Non-pigmented ciliary epithelial cell (primary cell): ENCODE measurements at regions not wholly inside any gene's neighbourhood (a gene's known extent, or its start where the extent isn't known, plus 50 kb on each side); places are given as distances from the start of the nearest gene placed in this dataset.
"Not testable (repeated sequence)": the region's sequence is repeated elsewhere in the genome, so short reads cannot be mapped to it uniquely, and the experiment has no call there.

Source experiments
- DNase-seq: peaks from one replicate; pipeline ENCODE4 v3.0.0-alpha.2; 2010; ENCODE audit warnings: low read depth

DNA sequence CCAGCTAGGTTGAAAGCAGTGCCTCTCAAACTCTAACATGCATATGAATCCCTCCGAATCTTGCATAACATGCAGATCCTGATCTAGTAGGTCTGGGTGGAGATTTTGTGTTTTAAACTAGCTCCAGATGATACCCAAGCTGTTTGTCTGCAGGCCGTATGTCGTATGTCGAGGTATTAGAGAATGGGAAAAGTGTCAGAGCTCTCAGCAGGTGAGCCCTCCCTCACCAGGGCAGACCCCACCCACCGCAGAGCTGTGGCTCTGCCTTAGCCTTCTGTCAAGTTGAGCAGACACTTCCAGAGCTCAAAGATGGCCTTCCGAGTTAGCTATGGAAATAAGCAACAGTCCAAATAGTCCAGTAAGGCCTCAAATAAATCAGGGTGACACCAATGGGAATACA, 83.2 kb upstream of the MAP3K1 start:
- DNase-seq, result no peak

DNA sequence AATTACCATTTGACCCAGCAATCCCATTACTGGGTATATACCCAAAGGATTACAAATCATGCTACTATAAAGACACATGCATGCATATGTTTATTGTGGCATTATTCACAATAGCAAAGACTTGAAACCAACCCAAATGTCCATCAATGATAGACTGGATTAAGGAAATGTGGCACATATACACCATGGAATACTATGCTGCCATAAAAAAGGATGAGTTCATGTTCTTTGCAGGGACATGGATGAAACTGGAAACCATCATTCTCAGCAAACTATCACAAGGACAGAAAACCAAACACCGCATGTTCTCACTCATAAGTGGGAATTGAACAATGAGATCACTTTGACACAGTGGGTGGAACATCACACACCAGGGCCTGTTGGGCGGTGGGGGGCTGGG, 83.9 kb upstream of the MAP3K1 start:
- DNase-seq, result not testable (repeated sequence)

DNA sequence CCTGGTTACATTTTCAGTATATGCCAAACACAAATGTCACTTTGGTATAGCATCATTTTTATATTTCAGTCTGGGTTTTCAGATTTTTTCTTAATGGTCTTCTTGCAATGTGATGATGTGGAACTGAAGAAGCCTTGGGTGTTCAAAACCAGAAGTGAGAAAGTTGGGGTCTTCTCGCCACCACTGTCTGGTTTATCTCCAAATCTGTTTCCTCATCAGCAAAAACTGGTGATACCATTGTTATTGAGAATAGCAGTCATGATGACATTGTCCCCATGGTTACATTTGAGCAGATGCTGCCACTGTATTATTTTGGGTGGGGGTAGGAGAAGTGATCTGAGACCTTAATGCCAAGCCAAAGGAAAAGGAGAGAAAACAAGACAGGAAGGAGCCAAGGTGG, 85.9 kb upstream of the MAP3K1 start:
- DNase-seq, result no peak

DNA sequence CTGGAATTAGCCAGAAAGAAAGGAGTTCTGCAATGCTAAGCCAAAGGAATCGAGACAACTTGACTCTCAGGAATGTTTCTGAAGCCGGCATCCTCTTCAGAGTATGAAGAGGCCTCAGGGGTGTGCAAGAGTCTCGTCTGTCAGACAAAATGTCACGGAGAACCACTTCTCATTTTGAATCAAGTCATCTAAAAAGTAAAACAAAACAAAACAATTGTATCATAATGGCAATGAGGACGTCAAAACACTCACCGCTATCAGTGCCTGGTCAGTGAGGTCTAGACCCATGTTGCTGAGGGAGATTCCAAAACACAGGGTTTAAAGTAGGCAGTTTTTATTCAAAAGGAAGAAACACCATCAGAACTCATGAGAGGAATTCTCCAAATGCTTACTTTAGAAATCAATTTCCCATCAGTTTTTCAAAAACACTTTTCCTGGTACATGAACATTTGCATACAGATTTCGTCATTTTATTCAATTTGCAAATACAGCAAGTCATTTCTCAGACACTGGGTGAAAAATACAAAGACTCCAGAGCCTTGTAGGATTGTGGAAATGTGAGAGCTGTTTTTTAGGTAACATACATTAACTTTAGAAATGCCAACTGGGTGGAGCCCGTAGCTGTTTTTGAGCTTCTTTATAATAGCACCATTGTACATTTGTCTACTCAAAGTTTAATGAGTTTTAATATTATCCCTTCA, 89.5 kb upstream of the MAP3K1 start:
- DNase-seq, result no peak

DNA sequence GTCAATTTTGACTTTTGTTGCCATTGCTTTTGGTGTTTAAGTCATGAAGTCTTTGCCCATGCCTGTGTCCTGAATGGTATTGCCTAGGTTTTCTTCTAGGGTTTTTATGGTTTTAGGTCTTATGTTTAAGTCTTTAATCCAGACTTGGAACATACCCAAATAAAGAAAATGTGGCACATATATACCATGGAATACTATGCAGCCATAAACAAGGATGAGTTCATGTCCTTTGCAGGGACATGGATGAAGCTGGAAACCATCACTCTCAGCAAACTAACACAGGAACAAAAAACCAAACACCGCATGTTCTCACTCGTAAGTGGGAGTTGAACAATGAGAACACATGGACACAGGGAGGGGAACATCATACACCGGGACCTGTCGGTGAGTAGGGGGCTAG, 90.5 kb upstream of the MAP3K1 start:
- not testable (repeated sequence) for DNase-seq

DNA sequence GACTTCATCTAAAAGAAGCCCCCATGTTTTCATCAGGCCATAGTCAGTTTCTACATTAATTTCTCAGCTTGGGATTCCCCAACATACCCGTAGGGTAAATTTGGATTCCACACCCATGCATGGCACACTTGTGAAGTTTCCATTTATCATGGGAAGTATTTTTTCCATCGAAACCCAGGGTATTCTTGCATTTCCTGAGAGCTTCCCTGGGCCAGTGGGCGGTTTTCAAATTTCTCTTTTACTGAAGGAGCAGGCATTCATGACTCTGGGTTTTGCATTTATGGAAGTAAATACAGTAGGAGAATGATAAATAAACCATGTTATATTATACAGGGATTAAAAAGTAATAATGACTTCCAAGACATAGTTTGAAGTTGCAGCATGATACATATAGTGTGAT, 93.0 kb upstream of the MAP3K1 start:
- no peak for DNase-seq

DNA sequence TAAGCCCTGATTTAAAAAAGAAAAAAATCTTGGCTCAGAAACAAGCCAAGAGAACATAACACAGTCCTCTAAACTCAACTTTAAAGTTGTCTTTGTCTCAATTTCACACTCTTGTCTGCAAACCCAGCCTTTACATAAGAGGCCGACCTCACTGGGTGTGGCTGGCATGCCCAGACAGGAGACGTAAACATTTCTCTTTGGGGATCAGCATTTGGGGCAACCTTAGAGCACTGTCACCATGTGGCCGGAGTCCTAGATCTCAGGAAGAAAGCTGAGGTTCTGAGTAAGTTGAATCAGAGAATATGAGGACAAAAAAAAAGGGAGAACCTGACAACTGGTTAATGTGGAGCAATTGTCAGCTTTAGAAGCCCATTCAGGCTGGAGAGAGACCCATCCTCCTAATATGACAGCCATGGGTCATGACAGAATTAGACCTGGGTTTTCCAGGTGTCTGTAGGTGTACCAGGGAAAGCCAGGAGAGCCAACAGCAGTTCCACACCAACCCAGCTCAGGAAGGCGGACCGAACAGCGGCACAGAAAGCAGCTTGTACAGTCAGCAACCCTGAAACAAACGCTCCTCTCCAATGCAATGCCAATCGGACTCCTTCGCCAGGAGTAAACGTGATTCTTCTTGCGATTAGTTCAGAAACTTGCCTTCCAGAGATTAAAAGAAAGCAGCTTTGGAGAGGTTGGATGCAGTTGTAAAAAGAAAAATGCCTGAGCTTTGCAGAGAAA, 97.9 kb upstream of the MAP3K1 start:
- DNase-seq, result no peak

DNA sequence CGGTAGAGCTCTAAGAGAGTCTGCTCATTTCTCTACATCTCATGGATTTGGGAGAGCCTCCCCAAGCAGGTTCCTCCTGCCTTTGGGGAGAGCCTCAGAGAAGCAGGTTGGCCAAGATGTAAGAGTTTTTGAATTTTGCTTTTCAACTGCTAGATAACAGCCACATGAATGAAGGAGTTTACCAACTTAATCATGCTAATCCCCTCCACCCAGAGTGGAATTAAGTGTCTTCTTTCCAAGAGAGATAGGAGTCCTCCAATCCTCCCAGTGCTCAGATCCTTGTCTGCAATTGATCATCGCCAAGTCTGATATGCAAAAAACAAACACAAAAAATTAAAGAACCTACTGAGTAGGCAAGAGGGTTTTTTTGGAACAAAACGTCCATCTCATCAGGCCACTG, 99.4 kb upstream of the MAP3K1 start:
- no peak for DNase-seq

DNA sequence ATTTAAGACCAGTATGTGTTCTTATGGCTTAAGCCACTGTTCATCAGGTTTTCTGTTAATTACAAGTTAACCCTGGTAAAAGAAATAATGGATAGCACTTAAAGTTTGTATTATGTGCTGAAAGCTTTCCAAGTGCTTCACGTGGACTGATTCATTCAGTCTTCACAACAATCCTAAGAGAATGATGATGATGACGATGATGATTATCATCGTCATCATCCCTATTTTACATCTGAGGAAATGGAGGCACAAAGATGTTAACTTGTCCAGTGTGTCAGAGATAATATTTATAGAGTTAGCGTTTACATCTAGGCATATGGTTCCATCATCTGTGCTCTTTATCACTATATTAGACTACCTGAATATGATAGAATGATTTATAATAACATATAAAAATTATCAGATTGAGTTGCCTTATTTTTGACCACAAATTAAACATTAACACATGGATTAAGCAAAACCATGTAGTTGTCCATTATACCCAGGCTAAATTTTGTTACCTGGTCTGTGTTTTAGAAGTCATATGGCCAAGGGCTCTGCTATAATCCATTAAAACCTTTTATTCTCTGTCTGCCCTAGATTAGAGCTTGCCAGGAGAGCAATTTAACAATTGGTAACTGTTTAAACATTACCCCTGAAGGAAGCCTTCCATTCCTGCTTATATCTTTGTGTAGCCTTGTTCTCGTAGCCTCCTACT, 102.3 kb upstream of the MAP3K1 start:
- DNase-seq, result no peak

DNA sequence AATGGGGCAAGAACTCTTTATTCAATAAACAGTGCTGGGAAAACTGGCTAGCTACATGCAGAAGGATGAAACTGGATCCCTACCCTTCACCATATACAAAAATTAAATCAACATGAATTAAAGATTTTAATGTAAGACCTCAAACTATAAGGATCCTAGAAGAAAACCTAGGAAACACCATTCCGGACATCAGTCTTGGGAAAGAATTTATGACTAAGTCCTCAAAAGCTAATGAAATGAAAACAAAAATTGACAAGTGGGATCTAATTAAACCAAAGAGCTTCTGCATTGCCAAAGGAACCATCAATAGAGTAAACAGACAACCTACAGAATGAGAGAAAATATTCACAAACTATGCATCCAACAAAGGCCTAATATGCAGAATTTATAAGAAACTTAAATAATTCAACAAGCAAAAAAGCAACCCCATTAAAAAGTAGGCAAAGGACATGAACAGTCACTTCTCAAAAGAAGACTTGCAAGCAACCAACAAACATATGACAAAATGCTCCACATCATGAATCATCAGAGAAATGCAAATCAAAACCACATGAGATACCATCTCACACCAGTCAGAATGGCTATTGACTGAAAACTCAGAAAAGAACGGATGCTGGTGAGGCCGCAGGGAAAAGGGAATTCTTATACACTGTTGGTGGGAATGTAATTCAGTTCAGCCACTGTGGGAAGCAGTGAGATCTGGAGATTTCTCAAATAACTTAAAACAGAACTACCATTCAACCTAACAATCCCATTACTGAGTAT, 104.3 kb upstream of the MAP3K1 start:
- peak; percentile 34 for DNase-seq

DNA sequence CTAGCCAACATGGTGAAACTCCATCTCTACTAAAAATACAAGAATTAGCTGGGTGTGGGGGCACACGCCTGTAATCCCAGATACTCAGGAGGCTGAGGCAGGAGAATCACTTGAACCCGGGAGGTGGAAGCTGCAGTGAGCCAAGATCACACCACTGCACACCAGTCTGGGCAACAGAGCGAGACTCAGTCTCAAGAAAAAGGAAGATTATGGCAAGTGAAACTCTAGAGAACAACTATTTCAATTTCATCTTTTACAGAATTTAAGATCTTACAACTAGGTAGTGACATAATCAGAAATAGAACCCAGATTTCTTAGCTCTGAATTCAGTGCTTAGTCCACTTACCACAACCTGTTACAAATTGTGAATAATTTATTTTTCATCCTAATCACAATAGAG, 108.8 kb upstream of the MAP3K1 start:
- DNase-seq, result no peak

DNA sequence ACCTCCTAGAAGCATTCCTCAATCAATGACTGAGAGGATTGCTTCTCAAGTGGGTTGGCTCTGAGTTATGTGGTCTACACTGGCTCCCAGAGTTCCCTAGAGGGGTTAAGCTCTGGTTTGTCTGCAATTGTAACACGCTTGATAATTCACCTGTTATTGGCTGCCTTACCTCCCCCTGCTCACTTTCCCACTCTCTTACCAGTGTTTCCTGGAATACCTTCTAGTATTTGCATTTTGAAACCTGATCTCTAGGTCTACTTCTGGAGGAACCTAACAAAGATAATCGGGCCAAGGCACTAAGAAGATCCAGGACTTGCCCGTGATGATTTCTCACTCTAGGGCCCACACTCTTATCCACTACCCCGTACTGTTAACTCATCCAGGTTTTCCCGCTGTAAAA, 110.1 kb upstream of the MAP3K1 start:
- no peak for DNase-seq

DNA sequence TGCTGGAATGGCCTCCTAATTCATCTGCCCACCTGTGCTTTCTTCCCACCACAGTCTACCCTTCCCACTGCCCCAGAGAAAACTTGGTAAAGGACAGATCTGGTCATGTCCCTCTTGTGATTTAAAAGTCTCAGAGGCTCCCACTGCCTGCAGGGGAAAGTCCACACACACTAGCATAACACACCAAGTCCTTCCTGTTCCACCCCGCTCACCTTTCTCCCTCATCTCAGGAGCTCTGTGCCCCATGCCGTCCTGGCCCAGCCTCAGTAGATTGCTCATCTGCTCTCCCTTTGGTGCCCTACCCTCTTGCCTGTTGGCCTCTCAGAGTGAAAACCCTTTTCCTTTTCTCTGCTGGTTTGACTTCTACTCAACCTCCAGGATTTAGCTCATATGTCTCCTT, 111.4 kb upstream of the MAP3K1 start:
- DNase-seq, result no peak

DNA sequence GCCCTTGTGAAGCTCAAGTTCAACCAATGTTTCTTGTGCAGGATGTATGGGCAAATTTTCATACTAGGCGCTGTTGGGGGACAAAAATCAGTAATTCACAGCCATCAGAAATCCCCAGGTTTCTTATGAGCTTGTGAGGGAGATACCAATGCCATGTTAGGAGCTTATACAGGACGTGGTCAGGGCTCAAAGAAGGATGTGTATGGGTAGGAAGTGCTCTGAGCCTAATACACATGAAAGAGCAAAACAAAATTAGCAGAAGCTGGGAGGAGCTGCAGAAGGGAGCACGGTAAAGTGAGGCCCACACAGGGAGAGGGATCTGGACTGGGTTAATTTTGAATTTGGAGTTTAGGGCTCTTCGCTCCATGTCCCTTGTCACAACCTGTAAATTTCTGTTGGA, 114.6 kb upstream of the MAP3K1 start:
- no peak for DNase-seq

DNA sequence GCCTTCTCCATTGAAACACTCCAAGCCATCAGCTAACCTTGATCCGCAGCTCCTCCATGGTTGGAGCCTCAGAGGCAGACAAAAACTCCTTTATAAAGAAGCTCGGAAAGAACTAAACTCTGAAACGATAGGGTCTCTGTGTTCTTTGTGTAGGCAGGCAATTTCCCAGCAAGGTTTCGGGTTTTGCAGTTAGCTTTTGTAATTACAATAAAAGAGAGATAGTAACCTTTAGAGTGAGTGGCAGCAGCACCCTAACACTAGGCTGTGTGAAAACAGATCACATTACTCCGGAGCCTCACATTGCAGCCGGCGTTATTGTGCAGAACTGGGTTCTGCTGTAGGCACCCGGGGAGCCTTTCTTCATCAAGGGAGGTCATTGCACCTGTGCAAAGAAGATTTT, 115.8 kb upstream of the MAP3K1 start:
- no peak for DNase-seq

DNA sequence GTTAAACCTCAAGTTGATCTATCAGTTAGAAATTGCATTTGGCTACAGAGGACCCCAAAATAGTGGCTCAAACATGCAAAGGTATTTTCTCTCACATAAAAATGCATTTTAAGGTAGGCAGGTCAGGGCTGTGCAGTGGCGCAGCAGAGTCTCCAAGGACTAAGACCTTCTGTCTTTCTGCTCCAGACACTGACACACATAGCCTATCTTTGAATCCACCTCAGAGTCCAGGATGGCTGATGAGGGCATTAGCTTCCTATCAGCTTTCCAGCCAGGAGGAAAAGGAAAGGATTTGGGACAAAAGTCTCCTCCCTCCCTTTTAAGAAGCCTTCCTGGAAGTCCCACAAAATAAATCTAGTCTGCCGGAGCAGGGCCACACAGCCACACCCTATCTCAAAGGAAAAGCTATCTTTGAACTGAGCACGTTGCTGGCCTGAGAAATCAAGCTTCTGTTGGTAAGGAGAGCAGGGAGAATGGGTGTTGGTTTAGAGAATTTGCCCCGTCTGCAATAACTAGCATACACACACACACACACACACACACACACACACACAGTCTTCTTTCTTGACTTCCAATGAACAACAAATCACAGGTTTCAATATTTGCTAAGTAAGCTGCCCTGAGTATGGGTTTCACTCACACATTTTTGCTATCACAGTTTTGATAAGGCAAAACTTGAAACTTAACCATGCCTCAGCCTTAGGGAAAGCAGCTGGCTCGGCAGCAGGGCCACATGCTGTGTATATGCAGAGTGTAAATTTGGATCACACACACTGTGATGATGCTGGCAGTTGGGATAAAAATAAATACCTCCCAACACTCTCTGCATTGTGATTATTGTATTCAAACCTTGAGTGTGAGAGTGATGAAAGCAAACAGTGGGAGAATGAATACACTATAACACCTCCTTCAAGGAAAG, 116.6 kb upstream of the MAP3K1 start:
- DNase-seq, result no peak

DNA sequence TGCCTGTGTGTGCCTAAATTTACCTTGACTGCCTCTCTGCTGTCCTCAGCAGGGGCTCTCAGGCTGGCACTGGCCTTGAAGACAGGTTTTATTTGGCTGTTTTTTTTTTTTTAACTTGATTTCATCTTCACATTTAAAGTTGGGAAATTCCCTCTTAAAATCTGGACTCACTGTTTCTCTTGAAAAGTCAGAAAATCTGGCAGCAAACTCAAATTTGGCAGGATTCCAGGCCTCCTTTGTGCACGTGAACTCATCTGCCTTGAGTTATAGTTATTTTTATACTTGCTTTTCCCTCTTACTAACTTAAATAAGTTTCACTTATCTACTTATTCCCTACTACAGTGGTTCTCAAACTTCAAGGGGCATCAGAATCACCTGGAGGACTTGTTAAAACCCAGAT, 118.4 kb upstream of the MAP3K1 start:
- no peak for DNase-seq

DNA sequence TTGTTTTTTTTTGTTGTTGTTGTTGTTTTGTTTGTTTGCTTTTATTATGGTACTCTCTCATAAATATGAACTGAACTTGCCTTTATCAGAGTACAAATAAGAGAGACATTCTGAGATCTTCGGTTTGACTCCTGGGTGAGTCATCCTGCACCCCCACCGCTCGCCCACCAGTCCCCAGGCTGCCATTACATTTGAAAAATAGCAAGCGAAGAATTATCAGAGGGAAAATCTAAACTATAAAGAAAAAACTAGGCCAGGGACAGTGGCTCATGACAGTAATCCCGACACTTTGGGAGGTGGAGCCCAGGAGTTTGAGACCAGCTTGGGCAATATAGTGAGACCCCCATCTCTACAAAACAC, 122.1 kb upstream of the MAP3K1 start:
- DNase-seq, result no peak

DNA sequence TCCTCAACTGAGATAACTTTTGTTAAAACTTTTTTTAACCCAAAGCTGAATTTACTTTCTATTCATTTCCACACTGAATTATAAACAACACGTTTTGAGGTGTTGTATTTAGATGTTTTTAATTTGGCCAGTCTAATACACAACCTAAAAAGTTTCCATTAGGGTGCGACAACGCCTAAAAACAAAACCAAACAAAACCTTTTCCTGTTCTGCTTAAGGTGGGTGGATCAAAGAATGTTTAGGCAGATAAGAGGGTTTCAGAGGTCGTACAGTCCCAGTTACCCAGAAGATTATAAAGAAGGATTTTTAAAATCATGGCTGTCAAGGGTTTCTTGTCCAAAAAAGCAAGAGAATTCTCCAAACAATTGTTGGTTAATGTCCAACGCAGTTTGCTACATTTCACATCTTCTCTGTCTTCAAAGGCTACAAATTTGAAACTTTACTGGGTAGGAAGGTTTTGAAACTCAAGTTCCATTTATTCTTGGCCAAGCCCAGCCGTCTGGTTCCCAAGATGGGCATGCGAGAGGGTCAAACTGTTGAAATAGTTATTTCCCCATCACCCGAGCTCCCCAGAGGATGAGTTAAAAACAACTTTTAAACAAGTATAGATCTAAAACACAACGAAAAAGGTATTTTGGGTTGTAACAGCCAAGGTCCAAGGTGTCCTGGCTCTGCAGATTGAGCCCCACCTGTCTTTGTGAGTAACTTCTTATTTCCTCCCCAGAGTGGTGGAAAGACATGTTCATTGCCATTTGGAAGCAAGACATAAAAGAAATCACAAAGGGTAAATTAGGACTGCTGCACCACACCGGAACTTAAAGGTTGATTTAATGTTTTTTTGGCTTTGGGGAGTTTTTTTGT, 122.8 kb upstream of the MAP3K1 start:
- DNase-seq, result no peak

DNA sequence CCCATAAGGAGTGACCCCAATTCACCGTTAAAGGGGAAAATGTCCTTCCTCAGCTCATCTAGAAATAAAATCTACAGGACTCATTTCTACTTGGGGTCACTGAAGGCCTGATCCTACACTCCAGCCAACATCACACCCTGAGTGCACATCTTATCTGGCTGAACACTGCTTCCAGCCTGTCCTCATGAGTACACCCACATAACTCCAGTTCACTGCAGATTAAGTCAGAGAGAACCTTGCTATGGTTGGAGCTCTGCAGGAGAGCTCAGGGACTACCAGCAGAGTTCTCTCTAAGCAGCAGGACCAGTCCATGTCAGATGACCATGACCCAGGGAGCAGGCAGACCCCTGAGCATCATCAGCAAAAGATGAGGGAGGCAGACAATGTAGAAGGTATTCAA, 126.9 kb upstream of the MAP3K1 start:
- no peak for DNase-seq
